ENCODE measurements at regions not wholly inside any gene's neighbourhood (a gene's known extent, or its start where the extent isn't known, plus 50 kb on each side); places are given as distances from the start of the nearest gene placed in this dataset.

GRCh38 chr4:26105337-26105736, 191.3 kb downstream of the SMIM20 start:
- H3K23ac ChIP-seq (ENCODE audit: low read length) = no peak overlapping the region
- no peaks in the 10 kb centered on the region for H3K9me3 ChIP-seq (ENCODE audit: insufficient read depth, low read depth, low read length)
- H3K4ac ChIP-seq (ENCODE audit: low read depth, low read length) = no peak overlapping the region
- no peaks in the 10 kb centered on the region for H3K27me3 ChIP-seq (ENCODE audit: insufficient read depth, low read length)
- no peak for DNase-seq
- no peak overlapping the region for H3K27ac ChIP-seq (ENCODE audit: low read depth, low read length)
- no peak overlapping the region for H4K8ac ChIP-seq (ENCODE audit: low read depth, low read length)
- H3K9ac ChIP-seq (ENCODE audit: low read length) = no peak overlapping the region
- no peak overlapping the region for H3K4me3 ChIP-seq (ENCODE audit: low read depth, low read length)
- H2BK120ac ChIP-seq (ENCODE audit: insufficient read depth, low read length, poor library complexity) = no peak overlapping the region
- H2AK5ac ChIP-seq (ENCODE audit: low read length) = no peak overlapping the region
- H2AFZ ChIP-seq (ENCODE audit: insufficient read depth, low read length, poor library complexity) = no peak overlapping the region
- WGBS (ENCODE audit: extremely low coverage, insufficient coverage, insufficient read length) = no CpG with 5 or more reads among the region's 2 CpGs
- no peak overlapping the region for H4K12ac ChIP-seq (ENCODE audit: low read depth, low read length)
- no peak overlapping the region for H3K4me2 ChIP-seq (ENCODE audit: low read length)
- H3K79me1 ChIP-seq (ENCODE audit: low read length) = no peaks in the 10 kb centered on the region
- H3K36me3 ChIP-seq (ENCODE audit: control insufficient read depth in 1 of 2, insufficient read depth in 2 of 2, low read length in 2 of 2) = no peaks in the 10 kb centered on the region
- no peaks in the 10 kb centered on the region for H3K79me2 ChIP-seq (ENCODE audit: control insufficient read depth, insufficient read depth, low read length, poor library complexity)
- H4K91ac ChIP-seq (ENCODE audit: low read depth, low read length) = no peak overlapping the region
- no peak overlapping the region for H3K14ac ChIP-seq (ENCODE audit: low read length)
- H2BK12ac ChIP-seq (ENCODE audit: low read length) = no peak overlapping the region
- H3K4me1 ChIP-seq (ENCODE audit: control insufficient read depth in 1 of 2, insufficient read depth in 2 of 2, low read length in 2 of 2) = no peaks in the 10 kb centered on the region
- no peak overlapping the region for H3K18ac ChIP-seq (ENCODE audit: low read length)
- H2BK5ac ChIP-seq (ENCODE audit: low read depth, low read length, poor library complexity) = no peak overlapping the region

GRCh38 chr4:26105815-26106699, 192.0 kb downstream of the SMIM20 start:
- Histone ChIP-seq H3K9ac (ENCODE audit: low read length) (no peak overlapping the region), H3K4ac (ENCODE audit: low read depth, low read length) (no peak overlapping the region), H4K91ac (ENCODE audit: low read depth, low read length) (no peak overlapping the region), H3K23ac (ENCODE audit: low read length) (no peak overlapping the region), H2AFZ (ENCODE audit: insufficient read depth, low read length, poor library complexity) (no peak overlapping the region), H4K8ac (ENCODE audit: low read depth, low read length) (no peak overlapping the region), H3K36me3 (ENCODE audit: control insufficient read depth in 1 of 2, insufficient read depth in 2 of 2, low read length in 2 of 2) (no peaks in the 10 kb centered on the region), H3K27me3 (ENCODE audit: insufficient read depth, low read length) (no peaks in the 10 kb centered on the region), H2AK5ac (ENCODE audit: low read length) (no peak overlapping the region), H3K79me1 (ENCODE audit: low read length) (no peaks in the 10 kb centered on the region), H3K79me2 (ENCODE audit: control insufficient read depth, insufficient read depth, low read length, poor library complexity) (no peaks in the 10 kb centered on the region), H3K27ac (ENCODE audit: low read depth, low read length) (no peak overlapping the region), H3K18ac (ENCODE audit: low read length) (no peak overlapping the region), H4K12ac (ENCODE audit: low read depth, low read length) (no peak overlapping the region), H3K4me1 (ENCODE audit: control insufficient read depth in 1 of 2, insufficient read depth in 2 of 2, low read length in 2 of 2) (no peaks in the 10 kb centered on the region), H2BK120ac (ENCODE audit: insufficient read depth, low read length, poor library complexity) (no peak overlapping the region), H2BK12ac (ENCODE audit: low read length) (no peak overlapping the region), H3K4me3 (ENCODE audit: low read depth, low read length) (no peak overlapping the region), H3K4me2 (ENCODE audit: low read length) (no peak overlapping the region), H3K14ac (ENCODE audit: low read length) (no peak overlapping the region), H2BK5ac (ENCODE audit: low read depth, low read length, poor library complexity) (no peak overlapping the region), H3K9me3 (ENCODE audit: insufficient read depth, low read depth, low read length) (peaks cover 2% of the 10 kb centered on the region)
- WGBS (ENCODE audit: extremely low coverage, insufficient coverage, insufficient read length) = no CpG with 5 or more reads among the region's 7 CpGs
- no peak for DNase-seq

GRCh38 chr4:26106776-26107175, 192.8 kb downstream of the SMIM20 start:
- no peaks in the 10 kb centered on the region for H3K4me1 ChIP-seq (ENCODE audit: control insufficient read depth in 1 of 2, insufficient read depth in 2 of 2, low read length in 2 of 2)
- H4K12ac ChIP-seq (ENCODE audit: low read depth, low read length) = no peak overlapping the region
- H3K14ac ChIP-seq (ENCODE audit: low read length) = no peak overlapping the region
- no peaks in the 10 kb centered on the region for H3K79me2 ChIP-seq (ENCODE audit: control insufficient read depth, insufficient read depth, low read length, poor library complexity)
- no peak overlapping the region for H4K91ac ChIP-seq (ENCODE audit: low read depth, low read length)
- H2AFZ ChIP-seq (ENCODE audit: insufficient read depth, low read length, poor library complexity) = no peak overlapping the region
- no peak overlapping the region for H3K9ac ChIP-seq (ENCODE audit: low read length)
- H3K27me3 ChIP-seq (ENCODE audit: insufficient read depth, low read length) = no peaks in the 10 kb centered on the region
- H2BK5ac ChIP-seq (ENCODE audit: low read depth, low read length, poor library complexity) = no peak overlapping the region
- H3K4me2 ChIP-seq (ENCODE audit: low read length) = no peak overlapping the region
- no peak overlapping the region for H2AK5ac ChIP-seq (ENCODE audit: low read length)
- H3K79me1 ChIP-seq (ENCODE audit: low read length) = no peaks in the 10 kb centered on the region
- H3K4me3 ChIP-seq (ENCODE audit: low read depth, low read length) = no peak overlapping the region
- no peak overlapping the region for H2BK120ac ChIP-seq (ENCODE audit: insufficient read depth, low read length, poor library complexity)
- H4K8ac ChIP-seq (ENCODE audit: low read depth, low read length) = no peak overlapping the region
- H3K27ac ChIP-seq (ENCODE audit: low read depth, low read length) = no peak overlapping the region
- H3K36me3 ChIP-seq (ENCODE audit: control insufficient read depth in 1 of 2, insufficient read depth in 2 of 2, low read length in 2 of 2) = no peaks in the 10 kb centered on the region
- no peak overlapping the region for H3K4ac ChIP-seq (ENCODE audit: low read depth, low read length)
- H3K9me3 ChIP-seq (ENCODE audit: insufficient read depth, low read depth, low read length) = peaks cover 5% of the 10 kb centered on the region
- no peak overlapping the region for H3K18ac ChIP-seq (ENCODE audit: low read length)
- no peak overlapping the region for H3K23ac ChIP-seq (ENCODE audit: low read length)
- H2BK12ac ChIP-seq (ENCODE audit: low read length) = no peak overlapping the region
- DNase-seq = no peak

GRCh38 chr4:26108054-26108453, 194.0 kb downstream of the SMIM20 start:
- WGBS (ENCODE audit: extremely low coverage, insufficient coverage, insufficient read length) = no CpG with 5 or more reads among the region's 2 CpGs
- no peak overlapping the region for H3K27ac ChIP-seq (ENCODE audit: low read depth, low read length)
- no peaks in the 10 kb centered on the region for H3K4me1 ChIP-seq (ENCODE audit: control insufficient read depth in 1 of 2, insufficient read depth in 2 of 2, low read length in 2 of 2)
- H4K91ac ChIP-seq (ENCODE audit: low read depth, low read length) = no peak overlapping the region
- H3K79me1 ChIP-seq (ENCODE audit: low read length) = no peaks in the 10 kb centered on the region
- H3K27me3 ChIP-seq (ENCODE audit: insufficient read depth, low read length) = no peaks in the 10 kb centered on the region
- H2BK5ac ChIP-seq (ENCODE audit: low read depth, low read length, poor library complexity) = no peak overlapping the region
- no peaks in the 10 kb centered on the region for H3K36me3 ChIP-seq (ENCODE audit: control insufficient read depth in 1 of 2, insufficient read depth in 2 of 2, low read length in 2 of 2)
- H2AK5ac ChIP-seq (ENCODE audit: low read length) = no peak overlapping the region
- no peak overlapping the region for H3K9ac ChIP-seq (ENCODE audit: low read length)
- H3K4me2 ChIP-seq (ENCODE audit: low read length) = no peak overlapping the region
- DNase-seq = no peak
- peaks cover 5% of the 10 kb centered on the region for H3K9me3 ChIP-seq (ENCODE audit: insufficient read depth, low read depth, low read length)
- no peak overlapping the region for H2AFZ ChIP-seq (ENCODE audit: insufficient read depth, low read length, poor library complexity)
- H3K14ac ChIP-seq (ENCODE audit: low read length) = no peak overlapping the region
- H4K12ac ChIP-seq (ENCODE audit: low read depth, low read length) = no peak overlapping the region
- no peak overlapping the region for H2BK12ac ChIP-seq (ENCODE audit: low read length)
- H3K23ac ChIP-seq (ENCODE audit: low read length) = no peak overlapping the region
- H4K8ac ChIP-seq (ENCODE audit: low read depth, low read length) = no peak overlapping the region
- no peak overlapping the region for H2BK120ac ChIP-seq (ENCODE audit: insufficient read depth, low read length, poor library complexity)
- H3K18ac ChIP-seq (ENCODE audit: low read length) = no peak overlapping the region
- no peak overlapping the region for H3K4ac ChIP-seq (ENCODE audit: low read depth, low read length)
- H3K79me2 ChIP-seq (ENCODE audit: control insufficient read depth, insufficient read depth, low read length, poor library complexity) = no peaks in the 10 kb centered on the region
- H3K4me3 ChIP-seq (ENCODE audit: low read depth, low read length) = no peak overlapping the region
